Bronchial epithelial cell (primary cell): ENCODE measurements at regions not wholly inside any gene's neighbourhood (a gene's known extent, or its start where the extent isn't known, plus 50 kb on each side); places are given as distances from the start of the nearest gene placed in this dataset.

Source experiments
- DNase-seq: peaks from one replicate; pipeline ENCODE4 v3.0.0-alpha.2; 2010; ENCODE audit warnings: low read depth
- FAIRE-seq: peaks from 2 replicates; lab custom pipeline; 2011; peaks lifted over from hg19 to GRCh38; lab: Jason Lieb, UNC
- H3K27me3 ChIP-seq: 2 replicates; pipeline ENCODE4 v1.5.1; 2011; ENCODE audit warnings: low read length; ENCODE audit not compliant: control insufficient read depth, insufficient read depth
- H3K36me3 ChIP-seq: 2 replicates; pipeline ENCODE4 v1.5.1; 2011; ENCODE audit warnings: low read length; ENCODE audit not compliant: control insufficient read depth, insufficient read depth
- H3K4me3 ChIP-seq: 2 replicates; pipeline ENCODE4 v1.5.1; 2011; ENCODE audit warnings: mild to moderate bottlenecking, low read depth, low read length, control low read depth
- CTCF ChIP-seq: IDR thresholded peaks from 2 replicates; pipeline ENCODE4 v1.5.1; 2011; ENCODE audit warnings: mild to moderate bottlenecking, moderate library complexity, low read length, control low read depth, inconsistent platforms; ENCODE audit not compliant: insufficient read depth, severe bottlenecking

- no peak for FAIRE-seq
- no peak for TF ChIP-seq CTCF
- Histone ChIP-seq H3K4me3 (no peak overlapping the region), H3K27me3 (no peaks in the 10 kb centered on the region), H3K36me3 (no peaks in the 10 kb centered on the region)
- no peak for DNase-seq
These were observed 639.6 kb downstream of the IRS1 start for GRCh38 chr2:226159875-226160479.

GRCh38 chr2:226158940-226159339 is 640.7 kb downstream of the IRS1 start:
- Histone ChIP-seq H3K4me3 (no peak overlapping the region), H3K36me3 (no peaks in the 10 kb centered on the region), H3K27me3 (no peaks in the 10 kb centered on the region)
- TF ChIP-seq CTCF = no peak
- FAIRE-seq (no peak), DNase-seq (no peak)

- Histone ChIP-seq H3K27me3 (no peaks in the 10 kb centered on the region), H3K36me3 (no peaks in the 10 kb centered on the region), H3K4me3 (no peak overlapping the region)
- FAIRE-seq (no peak), DNase-seq (no peak)
- no peak for TF ChIP-seq CTCF
These were observed 641.4 kb downstream of the IRS1 start for GRCh38 chr2:226158229-226158628.

GRCh38 chr2:226155093-226155875 is 644.3 kb downstream of the IRS1 start:
- no peaks in the 10 kb centered on the region for H3K27me3 ChIP-seq
- no peaks in the 10 kb centered on the region for H3K36me3 ChIP-seq
- no peak overlapping the region for H3K4me3 ChIP-seq
- TF ChIP-seq CTCF = no peak
- DNase-seq (no peak), FAIRE-seq (no peak)

DNA sequence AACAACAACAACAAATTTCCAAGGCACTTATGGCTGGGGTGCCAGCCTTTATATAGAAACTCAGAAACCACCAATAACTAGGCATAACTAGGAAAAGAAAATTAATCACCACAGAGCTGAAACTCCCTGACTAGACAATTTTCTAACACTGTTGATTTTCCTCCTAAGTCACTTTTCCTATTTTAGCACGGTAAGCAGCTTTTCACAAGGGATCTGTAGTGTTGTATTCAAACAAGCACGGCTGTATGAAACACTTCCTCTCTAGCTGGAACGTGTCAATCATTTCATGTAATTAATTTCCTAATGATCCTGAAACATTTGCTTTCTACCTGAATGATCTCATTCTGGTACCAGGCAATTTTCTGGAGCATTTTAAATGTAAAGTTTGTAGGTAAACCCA is 645.0 kb downstream of the IRS1 start:
- H3K27me3 ChIP-seq = no peaks in the 10 kb centered on the region
- DNase-seq = peak; percentile 11
- no peak overlapping the region for H3K4me3 ChIP-seq
- no peaks in the 10 kb centered on the region for H3K36me3 ChIP-seq
- no peak for TF ChIP-seq CTCF
- FAIRE-seq = no peak
